ENCODE measurements at regions not wholly inside any gene's neighbourhood (a gene's known extent, or its start where the extent isn't known, plus 50 kb on each side); places are given as distances from the start of the nearest gene placed in this dataset.

DNA sequence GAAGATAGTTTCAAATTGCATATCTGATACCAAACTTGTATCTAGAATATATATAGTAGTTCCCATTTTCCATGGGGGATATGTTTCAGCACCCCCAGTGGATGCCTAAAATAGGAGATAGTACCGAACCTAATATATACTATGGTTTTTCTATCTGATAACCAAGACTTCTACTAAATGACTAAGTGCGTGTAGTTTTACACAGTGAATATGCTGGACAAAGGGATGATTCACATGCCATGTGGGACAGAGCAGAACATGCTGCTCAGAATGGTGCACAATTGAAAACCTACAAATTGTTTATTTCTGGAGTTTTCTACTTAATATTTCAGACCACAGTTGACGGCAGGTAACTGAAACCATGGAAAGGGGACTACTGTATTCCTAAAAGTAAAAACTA is 73.4 kb upstream of the TP63 start:
- DNase-seq (ENCODE audit: low read depth) = no peak

DNA sequence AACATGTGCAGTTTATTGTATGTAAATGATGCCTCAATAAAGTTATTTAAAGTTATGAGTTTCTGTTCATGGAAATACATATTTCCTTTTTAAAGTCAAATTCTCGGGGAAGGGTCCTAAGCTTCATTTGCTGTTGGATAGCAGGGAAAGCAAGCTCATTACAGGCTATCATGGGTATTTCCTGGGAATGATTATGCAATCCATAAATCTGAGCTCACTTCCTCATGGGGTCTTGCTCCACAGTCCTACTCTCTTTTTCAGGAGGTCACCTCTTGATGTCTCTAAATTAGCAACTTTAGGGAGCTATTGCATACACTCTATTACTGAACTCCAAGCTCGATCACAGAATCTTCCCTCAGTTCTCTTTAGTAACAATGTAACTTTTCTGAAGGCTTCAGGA is 69.9 kb upstream of the TP63 start:
- DNase-seq (ENCODE audit: low read depth) = no peak

DNA sequence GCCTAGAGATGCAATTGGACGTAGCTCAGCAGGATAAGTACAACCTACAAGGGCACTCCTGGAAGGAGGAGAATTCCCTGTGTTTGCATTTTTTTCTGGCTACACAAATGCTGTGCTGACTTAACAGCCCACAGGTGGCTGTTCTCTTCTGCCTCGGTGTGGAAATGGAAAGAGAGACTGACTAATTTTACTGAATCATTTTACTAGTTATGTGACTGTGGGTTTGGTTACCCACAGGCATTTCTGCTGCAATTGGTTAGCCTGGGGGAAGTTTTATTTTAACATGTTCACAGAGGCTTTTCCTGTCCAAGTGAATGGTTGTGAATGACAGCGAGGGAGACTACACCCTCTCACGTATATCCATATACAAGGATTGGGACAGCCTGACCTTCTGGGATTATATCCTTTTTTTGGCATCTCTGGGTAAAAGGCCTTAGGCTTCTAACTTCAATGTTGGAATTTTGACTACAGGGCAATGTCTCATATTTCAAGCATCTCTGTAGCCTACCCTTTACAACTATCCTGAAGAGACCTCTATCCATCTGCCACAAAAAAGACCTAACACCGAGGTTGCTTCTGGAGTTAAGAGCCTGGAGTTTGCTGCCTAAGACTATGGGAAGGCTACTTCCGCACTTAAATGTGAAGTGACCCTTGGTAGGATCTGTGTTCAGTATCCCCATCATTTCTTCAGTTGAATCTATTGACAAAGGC is 67.2 kb upstream of the TP63 start:
- peak; percentile 97 for DNase-seq (ENCODE audit: low read depth)

DNA sequence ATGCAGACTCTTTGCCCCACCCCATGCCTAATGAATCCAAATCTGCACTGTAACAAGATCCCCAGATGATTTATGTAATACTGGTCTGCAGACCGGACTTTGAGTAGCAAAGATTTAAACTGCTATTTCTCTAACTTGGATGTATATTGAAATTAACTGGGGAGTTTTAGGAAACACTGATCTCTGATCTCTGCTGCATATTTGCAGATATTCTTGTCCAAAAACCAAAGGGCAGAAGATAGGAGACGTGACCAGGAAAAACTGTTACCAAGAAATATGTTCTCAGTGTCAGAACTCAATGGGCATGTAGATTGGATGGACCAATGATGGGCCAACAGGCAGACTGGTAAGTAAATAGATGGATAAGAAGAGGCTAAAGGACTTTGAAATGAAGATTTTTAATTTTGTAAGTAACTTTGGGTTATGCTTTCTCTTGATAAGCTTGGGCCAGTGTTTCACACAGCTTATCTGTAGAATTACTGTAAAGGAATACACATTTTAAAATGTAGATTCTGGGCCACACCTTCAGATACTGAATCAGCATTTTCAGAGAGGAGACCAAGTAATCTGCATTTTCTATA is 64.5 kb upstream of the TP63 start:
- DNase-seq (ENCODE audit: low read depth) = no peak

DNA sequence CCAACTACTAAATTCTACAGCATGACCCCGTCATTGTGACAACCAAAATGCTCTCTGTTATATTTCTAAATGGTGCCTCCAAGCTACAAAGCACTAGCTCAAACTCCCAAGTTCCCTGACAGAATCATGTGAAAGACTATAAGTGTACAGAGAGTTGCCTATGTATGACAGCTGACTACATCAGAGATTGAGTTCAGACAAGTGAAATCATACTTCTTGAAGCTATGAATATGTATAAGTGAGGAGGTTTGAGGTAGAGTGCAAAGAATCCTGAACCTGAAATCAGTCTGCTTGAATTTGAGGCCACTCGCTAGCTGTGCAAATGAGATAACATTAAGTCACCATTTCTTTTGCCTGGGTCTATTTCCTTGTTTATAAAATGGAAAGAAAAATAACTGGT is 63.9 kb upstream of the TP63 start:
- DNase-seq (ENCODE audit: low read depth) = no peak

DNA sequence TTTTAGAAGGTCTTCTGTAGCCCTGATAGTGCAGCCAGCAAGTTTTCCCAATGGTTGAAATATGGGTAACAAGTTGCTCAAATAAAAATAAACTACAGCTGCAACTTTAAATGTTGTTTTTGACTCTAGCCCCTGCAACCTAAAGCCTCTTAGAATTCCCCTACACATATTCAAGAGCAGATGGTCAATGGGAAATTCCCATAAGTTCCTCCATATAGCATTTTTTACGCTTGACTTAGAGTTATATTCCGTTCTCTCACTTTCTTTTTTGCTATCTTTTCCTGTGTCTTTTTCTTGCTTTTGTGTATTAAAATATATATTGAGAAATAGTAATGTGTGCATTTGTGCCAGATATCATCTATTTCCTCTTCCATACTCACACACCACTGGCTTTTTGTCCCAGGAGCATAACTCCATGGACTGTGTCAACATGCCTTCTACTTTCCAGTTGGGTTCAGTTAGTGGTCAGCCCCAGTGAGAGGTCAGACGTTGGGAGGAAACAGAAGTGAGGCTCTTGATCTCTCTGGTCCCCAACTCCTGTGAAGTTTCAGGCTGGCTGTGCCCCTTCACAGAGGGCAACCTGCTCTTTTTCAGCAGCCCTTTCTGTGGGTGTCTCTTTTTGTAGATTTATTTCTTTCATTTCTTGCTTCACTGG is 63.3 kb upstream of the TP63 start:
- DNase-seq (ENCODE audit: low read depth) = no peak

DNA sequence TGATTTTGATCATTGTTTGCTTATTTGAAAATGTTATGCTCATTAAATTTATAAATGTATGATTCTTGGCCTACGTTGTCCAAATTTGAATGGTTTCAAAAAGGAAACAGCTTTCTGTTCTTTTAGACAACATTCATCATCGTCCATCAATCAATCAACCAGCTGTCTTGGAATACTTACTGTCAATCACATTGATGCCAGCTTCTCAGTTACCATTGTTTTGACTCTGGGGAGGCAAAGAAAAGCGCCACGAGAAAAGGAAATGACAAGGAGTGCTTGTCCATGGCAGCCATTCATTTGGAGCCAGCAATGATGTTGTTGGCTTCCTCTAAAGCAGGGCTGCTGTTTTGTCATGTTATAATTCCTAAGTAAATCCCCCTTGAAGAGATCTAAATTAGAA is 62.2 kb upstream of the TP63 start:
- DNase-seq (ENCODE audit: low read depth) = no peak

DNA sequence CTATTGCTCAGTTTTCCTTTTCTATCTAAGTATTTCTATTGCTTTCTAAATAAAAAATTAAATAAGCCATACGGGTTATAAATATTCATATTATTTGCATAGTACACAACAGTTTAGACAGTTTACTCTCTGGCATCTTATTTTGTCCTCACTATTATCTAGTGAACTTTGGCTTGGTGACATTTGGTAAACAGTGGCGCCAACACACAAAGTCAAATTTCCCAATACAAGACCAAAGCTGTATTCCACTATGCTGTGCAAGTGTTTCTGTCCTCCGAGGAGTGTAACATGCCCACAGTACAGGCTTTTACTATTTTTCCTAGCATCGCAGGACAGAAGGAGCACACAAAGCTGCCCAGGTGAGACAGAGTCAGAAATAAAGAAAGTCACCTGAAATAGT is 61.7 kb upstream of the TP63 start:
- DNase-seq (ENCODE audit: low read depth) = no peak

DNA sequence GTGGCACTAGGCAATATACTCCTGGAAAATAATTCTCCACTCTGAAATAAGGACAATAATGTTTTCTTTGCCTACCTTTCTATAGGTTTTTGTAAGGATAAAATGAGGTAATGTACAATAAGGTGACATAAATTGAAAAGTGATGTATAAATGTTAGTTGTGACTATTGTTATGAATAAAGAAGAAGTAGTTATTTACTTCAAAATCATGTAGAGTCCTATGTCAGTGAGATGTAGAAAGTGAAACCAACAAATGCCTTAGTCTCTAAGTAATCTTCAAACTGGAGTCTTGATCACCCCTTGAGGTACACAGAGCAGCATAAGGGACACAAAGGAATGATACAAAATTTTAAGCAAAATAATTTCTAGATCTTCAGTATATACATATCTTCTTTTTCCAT is 60.3 kb upstream of the TP63 start:
- peak; percentile 25 for DNase-seq (ENCODE audit: low read depth)

DNA sequence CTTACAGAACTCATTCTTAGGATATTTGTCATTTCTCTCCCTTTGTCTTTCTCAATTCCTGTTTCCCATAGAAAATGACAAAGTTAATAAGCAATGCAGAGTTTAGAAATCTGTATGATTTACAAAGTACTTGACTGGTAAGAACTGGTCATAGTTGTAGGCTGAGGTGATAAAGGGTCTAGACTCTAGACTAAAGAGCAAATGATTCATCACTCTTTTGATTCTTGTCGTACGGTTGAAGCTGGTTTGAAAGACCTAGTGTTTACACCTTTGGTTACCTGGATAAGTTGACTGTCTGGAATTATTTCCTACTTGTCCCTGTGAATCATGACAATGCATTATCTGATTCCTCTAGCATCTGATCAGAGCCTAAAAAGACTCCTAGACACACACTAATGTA is 58.9 kb upstream of the TP63 start:
- peak; percentile 81 for DNase-seq (ENCODE audit: low read depth)

DNA sequence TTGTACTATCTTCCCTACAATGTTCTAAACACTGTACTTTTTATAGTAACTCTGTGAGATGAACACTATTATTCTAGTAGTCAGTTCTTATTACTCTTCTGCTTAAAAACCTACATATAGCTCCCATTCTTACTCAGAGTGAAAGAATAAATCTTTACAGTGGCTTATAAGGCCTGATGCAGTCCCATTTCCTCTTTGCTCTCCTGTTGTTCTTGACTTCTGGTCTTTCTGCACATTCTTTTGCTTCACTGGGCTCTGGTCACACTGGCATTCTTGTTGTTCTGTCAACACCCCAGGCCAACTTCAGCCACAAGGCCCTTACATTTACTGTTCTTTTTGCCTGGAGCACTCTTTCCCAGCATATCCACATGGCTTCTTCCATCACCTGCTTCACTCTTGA is 58.2 kb upstream of the TP63 start:
- peak; percentile 70 for DNase-seq (ENCODE audit: low read depth)

DNA sequence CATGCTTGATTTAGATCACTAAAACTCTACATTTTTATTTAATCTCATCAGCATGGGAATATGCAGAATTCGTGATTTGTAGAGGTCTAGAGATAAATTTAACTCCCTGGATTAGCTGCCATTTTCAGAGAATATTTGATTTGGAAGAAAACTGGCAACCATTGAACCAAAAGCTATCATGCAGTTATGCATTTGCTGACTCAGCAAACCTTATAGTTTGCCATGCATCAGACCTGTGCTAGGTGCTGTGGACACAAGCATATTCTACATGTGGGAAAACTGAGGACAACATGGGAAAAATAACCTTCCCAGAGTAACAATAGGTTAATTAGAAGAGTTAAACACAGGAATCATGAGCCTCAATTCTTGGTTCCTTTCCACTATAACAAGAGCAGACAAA is 54.7 kb upstream of the TP63 start:
- no peak for DNase-seq (ENCODE audit: low read depth)

DNA sequence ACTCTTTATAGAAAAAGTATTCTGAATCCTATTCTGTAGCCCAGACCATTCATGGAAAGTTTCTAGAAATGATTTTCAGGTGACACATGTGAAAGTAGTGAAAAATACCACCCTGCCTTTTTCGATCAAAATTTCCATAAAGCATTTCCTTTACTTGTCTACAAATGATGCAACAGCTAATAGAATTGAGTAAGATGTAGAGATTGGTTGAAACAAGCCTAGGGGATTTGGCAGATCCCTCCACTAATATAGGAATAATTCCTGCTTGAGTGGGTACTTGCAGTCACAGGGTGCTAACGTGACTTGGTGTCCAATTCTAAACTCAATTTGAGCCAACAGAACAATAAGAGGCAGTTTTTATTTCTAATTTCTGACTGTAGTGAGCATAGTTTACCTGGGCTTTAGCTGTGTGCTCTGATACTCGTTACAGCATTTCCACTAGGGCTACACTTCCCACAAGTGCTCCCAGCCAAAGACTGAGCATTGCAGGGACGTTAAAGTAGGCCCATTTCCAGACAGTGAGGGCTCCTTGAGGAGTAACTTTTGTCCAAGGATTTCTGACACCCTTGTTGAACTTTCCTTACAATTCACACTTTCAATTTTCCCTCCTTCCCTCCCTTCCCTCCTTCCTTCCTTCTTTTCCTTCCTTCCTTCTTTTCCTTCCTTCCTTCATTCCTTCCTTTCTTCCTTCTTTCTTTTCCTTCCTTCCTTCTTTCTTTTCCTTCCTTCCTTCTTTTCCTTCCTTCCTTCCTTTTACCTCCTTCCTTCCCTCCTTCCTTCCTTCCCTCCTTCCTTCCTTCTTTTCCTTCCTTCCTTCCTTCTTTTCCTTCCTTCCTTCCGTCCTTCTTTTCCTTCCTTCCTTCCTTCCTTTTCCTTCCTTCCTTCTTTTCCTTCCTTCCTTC is 53.9 kb upstream of the TP63 start:
- no peak for DNase-seq (ENCODE audit: low read depth)

DNA sequence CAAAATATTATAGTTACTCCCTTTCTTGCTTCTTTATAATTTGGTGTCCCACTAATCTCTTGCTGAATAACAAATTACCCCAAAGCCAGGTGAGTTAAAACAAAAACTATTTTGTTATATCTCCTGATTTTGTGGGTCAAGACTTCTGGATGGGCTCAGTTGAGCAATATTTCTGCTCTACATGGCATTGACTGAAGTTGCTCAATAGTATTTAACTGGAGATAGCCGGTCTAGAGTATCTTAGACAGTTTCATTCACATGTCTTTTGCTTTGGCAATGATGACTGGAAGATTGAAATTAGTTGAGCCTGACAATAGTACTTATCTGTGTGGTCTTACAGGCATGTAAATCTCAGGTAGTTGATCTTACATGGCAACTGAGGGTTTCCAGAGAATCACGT is 51.0 kb upstream of the TP63 start:
- no peak for DNase-seq (ENCODE audit: low read depth)
